B cell (primary cell): ENCODE measurements at regions not wholly inside any gene's neighbourhood (a gene's known extent, or its start where the extent isn't known, plus 50 kb on each side); places are given as distances from the start of the nearest gene placed in this dataset.
"Not testable (repeated sequence)": the region's sequence is repeated elsewhere in the genome, so short reads cannot be mapped to it uniquely, and the experiment has no call there.

ENCODE experiments used
- ATAC-seq: fragments of 200-7000 bp; cut with Tn5 transposase; one replicate; pipeline ENCODE4 v1.10.0; 2021; ENCODE audit warnings: low read depth, mild to moderate bottlenecking, moderate number of reproducible peaks, moderate library complexity
- CTCF ChIA-PET: fragments of 350-600 bp; sonication (Branson Sonifier 250); formaldehyde crosslinking; loops from one replicate; lab custom pipeline; 2021; ENCODE audit warnings: antibody characterized with exemption, inconsistent platforms; lab: Charles Lee
- POLR2A ChIA-PET: fragments of 350-600 bp; sonication (Branson Sonifier 250); formaldehyde crosslinking; loops from one replicate; lab custom pipeline; 2021; ENCODE audit warnings: antibody characterized with exemption; lab: Charles Lee
- DNase-seq: peaks from one replicate; pipeline ENCODE4 v3.0.0; 2013
- H2AFZ ChIP-seq: 2 replicates; pipeline ENCODE4 v1.6.1; 2012; ENCODE audit warnings: mild to moderate bottlenecking, low read depth, low read length; ENCODE audit not compliant: insufficient read depth, poor library complexity, severe bottlenecking
- H3K27ac ChIP-seq, 2 donors: 1 replicate in 1 of 2; 2 replicates in 1 of 2; pipeline ENCODE4 v1.5.1; 2012 to 2013; ENCODE audit warnings: low read length in 2 of 2, mild to moderate bottlenecking in 2 of 2, moderate library complexity in 1 of 2
- H3K27me3 ChIP-seq, 4 experiments: fragments of 200-600 bp in 1 of 4; sonication (generic) in 1 of 4; replicated peaks in 1 of 4; 1 replicate in 2 of 4; 2 replicates in 2 of 4; pipeline versions ENCODE4 v1.6.1 to v1.7.0; 2013 to 2016; ENCODE audit warnings: low read length in 3 of 4, mild to moderate bottlenecking in 2 of 4, mixed read lengths in 1 of 4, moderate library complexity in 1 of 4; ENCODE audit not compliant: insufficient read depth in 4 of 4, control insufficient read depth in 3 of 4; ENCODE audit errors: control extremely low read depth in 1 of 4
- H3K36me3 ChIP-seq, 2 experiments: replicated peaks in 1 of 2; 1 replicate in 1 of 2; 2 replicates in 1 of 2; pipeline versions ENCODE4 v1.6.1 to v1.7.1; 2013; ENCODE audit warnings: low read length in 1 of 2; ENCODE audit not compliant: insufficient read depth in 2 of 2, control insufficient read depth in 1 of 2; ENCODE audit errors: control extremely low read depth in 1 of 2, extremely low read depth in 1 of 2
- H3K4me1 ChIP-seq, 2 donors: fragments of 200-600 bp in 1 of 2; sonication (generic) in 1 of 2; 1 replicate in 1 of 2; 2 replicates in 1 of 2; pipeline versions ENCODE4 v1.5.1 to v1.6.1; 2013 to 2017; ENCODE audit warnings: low read length in 2 of 2; ENCODE audit not compliant: control insufficient read depth in 2 of 2, insufficient read depth in 2 of 2
- H3K4me2 ChIP-seq: replicated peaks from 2 replicates; pipeline ENCODE3; 2012; ENCODE audit warnings: mild to moderate bottlenecking, low read depth, low read length; ENCODE audit not compliant: poor library complexity, severe bottlenecking
- H3K4me3 ChIP-seq, 5 experiments: fragments of 200-600 bp in 1 of 5; sonication (generic) in 1 of 5; 1 replicate in 3 of 5; 2 replicates in 2 of 5; pipeline versions ENCODE4 v1.5.1 to v1.7.0; 2011 to 2016; ENCODE audit warnings: low read length in 4 of 5, mild to moderate bottlenecking in 4 of 5, low read depth in 2 of 5, control low read depth in 1 of 5, moderate library complexity in 1 of 5; ENCODE audit not compliant: insufficient read depth in 1 of 5; ENCODE audit errors: control extremely low read depth in 1 of 5, extremely low read depth in 1 of 5
- H3K79me2 ChIP-seq: fragments of 200-600 bp; sonication (generic); one replicate; pipeline ENCODE4 v1.6.0; 2016; ENCODE audit warnings: low read length; ENCODE audit not compliant: control insufficient read depth, insufficient read depth
- H3K9ac ChIP-seq: fragments of 200-600 bp; sonication (generic); 2 replicates; pipeline ENCODE4 v1.6.1; 2017; ENCODE audit warnings: mild to moderate bottlenecking, low read length, moderate library complexity
- H3K9me3 ChIP-seq, 3 donors: one replicate each; pipeline versions ENCODE4 v1.6.1 to v1.7.1; 2013; ENCODE audit warnings: low read length in 2 of 3; ENCODE audit not compliant: control insufficient read depth in 2 of 3, insufficient read depth in 1 of 3; ENCODE audit errors: control extremely low read depth in 1 of 3
- H4K20me1 ChIP-seq: 2 replicates; pipeline ENCODE4 v1.6.0; 2012; ENCODE audit warnings: mild to moderate bottlenecking, low read length; ENCODE audit not compliant: insufficient read depth, control insufficient read depth, poor library complexity, severe bottlenecking
- H3K27ac Mint-ChIP-seq: one replicate; pipeline ENCODE4 v1.8.0; 2021; ENCODE audit warnings: mixed read lengths
- H3K27me3 Mint-ChIP-seq: one replicate; pipeline ENCODE4 v1.8.0; 2021; ENCODE audit warnings: mixed read lengths
- H3K4me1 Mint-ChIP-seq: one replicate; pipeline ENCODE4 v1.8.0; 2021; ENCODE audit warnings: mixed read lengths
- H3K4me3 Mint-ChIP-seq: one replicate; pipeline ENCODE4 v1.8.0; 2021; ENCODE audit warnings: mixed read lengths
- H3K9me3 Mint-ChIP-seq: one replicate; pipeline ENCODE4 v1.8.0; 2022; ENCODE audit warnings: mixed read lengths; ENCODE audit not compliant: insufficient read depth
- EZH2 ChIP-seq: IDR thresholded peaks from 2 replicates; pipeline ENCODE4 v1.6.1; 2012; ENCODE audit warnings: borderline replicate concordance, low read depth, mild to moderate bottlenecking, moderate library complexity, low read length; ENCODE audit not compliant: insufficient read depth, poor library complexity, severe bottlenecking
- WGBS: methylation state at CpG from one replicate; pipeline ENCODE4 v1.1.5; 2013; ENCODE audit warnings: missing lambda C conversion rate; ENCODE audit not compliant: insufficient coverage; 5-methylcytosine and 5-hydroxymethylcytosine counted together
- intact Hi-C: fragments of 100-400 bp; cut with micrococcal nuclease; formaldehyde crosslinking; loops from one replicate; pipeline ENCODE4 v1.10.0; 2022
- TF ChIP-seq, protein P1 (sequence below): fragments of 200-600 bp; IDR thresholded peaks from one replicate; pipeline ENCODE4 v1.8.0; 2022; ENCODE audit warnings: antibody characterized with exemption, mild to moderate bottlenecking

DNA sequence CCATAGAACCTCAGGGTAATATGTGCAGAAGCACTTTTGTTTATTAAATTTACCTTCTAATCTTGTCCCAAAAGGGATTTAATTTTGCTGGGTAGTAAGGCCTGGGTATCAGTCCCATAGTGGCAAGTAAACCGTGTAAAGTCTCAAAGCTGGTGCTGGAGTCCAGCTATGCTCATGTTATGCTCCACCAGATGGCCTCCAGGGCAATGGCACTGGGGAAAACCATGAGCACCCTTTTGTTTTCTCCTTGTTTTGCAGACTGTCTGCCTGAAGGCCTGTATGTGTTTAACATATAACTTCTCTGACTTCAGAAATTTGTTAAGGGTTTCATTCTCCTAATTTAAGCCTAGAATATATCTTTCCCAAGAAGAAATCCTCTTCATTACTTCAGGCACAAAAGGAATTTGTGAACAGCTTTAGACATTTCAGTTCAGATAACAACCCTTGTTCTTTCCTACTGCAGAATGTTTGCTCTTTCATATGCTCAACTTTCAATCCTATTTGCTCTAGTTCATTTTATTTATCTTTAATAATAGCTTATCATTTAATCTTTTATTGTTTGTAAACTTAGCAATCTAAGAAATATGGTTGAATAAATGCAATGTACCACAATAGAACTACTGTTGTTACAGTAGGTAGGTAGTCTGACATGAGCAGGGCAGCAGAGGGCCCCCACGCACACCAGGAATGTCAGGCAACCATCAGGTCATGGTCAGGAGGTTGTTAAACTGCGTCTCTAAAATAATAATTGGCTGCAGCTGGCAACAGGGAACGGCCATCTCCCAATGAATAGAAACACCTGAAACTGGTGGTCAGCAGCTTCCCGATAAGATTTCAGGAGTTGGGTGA is 162.8 kb downstream of the TENT5A start:
- Mint-ChIP-seq H3K4me3 (no peak overlapping the region), H3K27ac (no peak overlapping the region)

DNA sequence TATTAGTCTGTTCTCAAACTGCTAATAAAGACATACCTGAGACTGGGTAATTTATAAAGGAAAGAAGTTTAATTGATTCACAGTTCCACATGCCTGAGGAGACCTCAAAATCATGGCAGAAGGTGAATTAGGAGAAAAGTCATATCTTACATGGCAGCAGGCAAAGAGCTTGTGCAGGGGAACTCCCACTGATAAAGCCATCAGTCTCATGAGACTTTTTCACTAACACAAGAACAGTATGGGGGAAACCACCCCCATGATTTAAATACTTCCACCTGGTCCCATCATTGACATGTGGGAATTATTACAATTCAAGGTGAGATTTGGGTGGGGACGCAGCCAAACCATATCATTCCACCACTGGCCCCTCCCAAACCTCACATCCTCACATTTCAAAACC is 166.8 kb downstream of the TENT5A start:
- intact Hi-C loops, H3K4me2 ChIP-seq, H4K20me1 ChIP-seq, H3K4me3 Mint-ChIP-seq, H3K27ac ChIP-seq, POLR2A ChIA-PET, H3K9ac ChIP-seq, DNase-seq, ATAC-seq, H3K36me3 ChIP-seq, H3K9me3 ChIP-seq, H3K79me2 ChIP-seq, H3K27me3 Mint-ChIP-seq, H3K9me3 Mint-ChIP-seq, CTCF ChIA-PET, H3K27me3 ChIP-seq, H3K27ac Mint-ChIP-seq, H2AFZ ChIP-seq, H3K4me1 Mint-ChIP-seq, H3K4me1 ChIP-seq, H3K4me3 ChIP-seq: not testable (repeated sequence)
- WGBS, result 83% methylated on average over 1 of the region's 1 CpG

More for the DNA sequence above, 162.8 kb downstream of the TENT5A start:
- ChIA-PET POLR2A (no interaction called here), CTCF (no interaction called here)
- Histone ChIP-seq H3K79me2 (no peaks in the 10 kb centered on the region), H3K4me1 (no peaks in the 10 kb centered on the region), H3K9ac (no peak overlapping the region), H3K27ac (no peak overlapping the region), H3K27me3 (no peaks in the 10 kb centered on the region), H3K9me3 (no peaks in the 10 kb centered on the region), H4K20me1 (no peaks in the 10 kb centered on the region), H3K36me3 (no peaks in the 10 kb centered on the region), H2AFZ (no peak overlapping the region), H3K4me2 (no peak overlapping the region), H3K4me3 (no peak overlapping the region)
- no peaks in the 10 kb centered on the region for H3K4me1 Mint-ChIP-seq
- WGBS, result 96% methylated on average over 5 of the region's 5 CpGs
- ATAC-seq, result no peak
- intact Hi-C loops, result no loop called here
- H3K9me3 Mint-ChIP-seq, result peaks cover 2% of the 10 kb centered on the region
- H3K27me3 Mint-ChIP-seq, result no peaks in the 10 kb centered on the region
- no peak for TF ChIP-seq EZH2
- TF ChIP-seq, protein P1, sequence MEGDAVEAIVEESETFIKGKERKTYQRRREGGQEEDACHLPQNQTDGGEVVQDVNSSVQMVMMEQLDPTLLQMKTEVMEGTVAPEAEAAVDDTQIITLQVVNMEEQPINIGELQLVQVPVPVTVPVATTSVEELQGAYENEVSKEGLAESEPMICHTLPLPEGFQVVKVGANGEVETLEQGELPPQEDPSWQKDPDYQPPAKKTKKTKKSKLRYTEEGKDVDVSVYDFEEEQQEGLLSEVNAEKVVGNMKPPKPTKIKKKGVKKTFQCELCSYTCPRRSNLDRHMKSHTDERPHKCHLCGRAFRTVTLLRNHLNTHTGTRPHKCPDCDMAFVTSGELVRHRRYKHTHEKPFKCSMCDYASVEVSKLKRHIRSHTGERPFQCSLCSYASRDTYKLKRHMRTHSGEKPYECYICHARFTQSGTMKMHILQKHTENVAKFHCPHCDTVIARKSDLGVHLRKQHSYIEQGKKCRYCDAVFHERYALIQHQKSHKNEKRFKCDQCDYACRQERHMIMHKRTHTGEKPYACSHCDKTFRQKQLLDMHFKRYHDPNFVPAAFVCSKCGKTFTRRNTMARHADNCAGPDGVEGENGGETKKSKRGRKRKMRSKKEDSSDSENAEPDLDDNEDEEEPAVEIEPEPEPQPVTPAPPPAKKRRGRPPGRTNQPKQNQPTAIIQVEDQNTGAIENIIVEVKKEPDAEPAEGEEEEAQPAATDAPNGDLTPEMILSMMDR, result no peak
- DNase-seq, result no peak

DNA sequence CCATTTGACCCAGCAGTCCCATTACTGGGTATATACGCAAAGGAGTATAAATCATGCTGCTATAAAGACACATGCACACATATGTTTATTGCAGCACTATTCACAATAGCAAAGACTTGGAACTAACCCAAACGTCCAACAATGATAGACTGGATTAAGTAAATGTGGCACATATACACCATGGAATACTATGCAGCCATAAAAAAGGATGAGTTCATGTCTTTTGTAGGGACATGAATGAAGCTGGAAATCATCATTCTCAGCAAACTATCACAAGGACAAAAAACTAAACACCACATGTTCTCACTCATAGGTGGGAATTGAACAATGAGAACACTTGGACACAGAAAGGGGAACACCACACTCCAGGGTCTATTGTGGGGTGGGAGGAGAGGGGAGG is 168.3 kb downstream of the TENT5A start:
- H3K79me2 ChIP-seq, ATAC-seq, H3K9me3 Mint-ChIP-seq, intact Hi-C loops, DNase-seq, H3K27ac ChIP-seq, H3K9me3 ChIP-seq, H3K27me3 ChIP-seq, H3K36me3 ChIP-seq, H4K20me1 ChIP-seq, POLR2A ChIA-PET, H3K4me2 ChIP-seq, H3K4me1 ChIP-seq, H3K4me3 Mint-ChIP-seq, H3K4me1 Mint-ChIP-seq, H2AFZ ChIP-seq, H3K27me3 Mint-ChIP-seq, H3K27ac Mint-ChIP-seq, H3K4me3 ChIP-seq, CTCF ChIA-PET, H3K9ac ChIP-seq: not testable (repeated sequence)
- WGBS, result no CpG with 5 or more reads among the region's 2 CpGs
